Mucosa of descending colon (tissue), 3 donors: ENCODE measurements at regions not wholly inside any gene's neighbourhood (a gene's known extent, or its start where the extent isn't known, plus 50 kb on each side); places are given as distances from the start of the nearest gene placed in this dataset.

Experiments used
- ATAC-seq: fragments of 200-7000 bp; cut with Tn5 transposase; one replicate; pipeline ENCODE4 v1.9.1; 2020; ENCODE audit warnings: mild to moderate bottlenecking, moderate library complexity
- DNase-seq, 3 donors: peaks; one replicate each; pipeline ENCODE4 v3.0.0-alpha.2; 2020
- H3K36me3 ChIP-seq: fragments of 200-600 bp; one replicate; pipeline ENCODE4 v1.8.0; 2021; ENCODE audit warnings: low read depth, mild to moderate bottlenecking
- H3K4me1 ChIP-seq: fragments of 200-600 bp; one replicate; pipeline ENCODE4 v1.8.0; 2021; ENCODE audit warnings: low read depth, mild to moderate bottlenecking
- H3K4me3 ChIP-seq: fragments of 200-600 bp; one replicate; pipeline ENCODE4 v1.8.0; 2021; ENCODE audit warnings: mild to moderate bottlenecking
- H3K9me3 ChIP-seq: fragments of 200-600 bp; one replicate; pipeline ENCODE4 v1.8.0; 2021; ENCODE audit warnings: mild to moderate bottlenecking
- CTCF ChIP-seq: fragments of 200-600 bp; IDR thresholded peaks from one replicate; pipeline ENCODE4 v1.8.0; 2022; ENCODE audit warnings: antibody characterized with exemption, mild to moderate bottlenecking
- intact Hi-C, 2 donors: fragments of 100-400 bp; cut with DNase I in 1 of 2; cut with micrococcal nuclease in 1 of 2; formaldehyde crosslinking; loops; one replicate each; pipeline versions ENCODE4 v1.11.0 to v1.11.1; 2022; cut with DNase I, micrococcal nuclease
- donor health status: DM: no; HTN: no; CAD: no; lungs with moderate emphysema.
- donor health status: DM: no; HTN: no; CAD: no.
- donor health status: DM: no; HTN: yes; CAD: no.

GRCh38 chr10:80890146-80890545 is 352.4 kb downstream of the SH2D4B start:
- no peaks in the 10 kb centered on the region for H3K4me1 ChIP-seq
- H3K9me3 ChIP-seq, result no peaks in the 10 kb centered on the region
- no peak for ATAC-seq
- DNase-seq, result no peak
- intact Hi-C loops, result no loop called here
- H3K36me3 ChIP-seq, result no peaks in the 10 kb centered on the region
- TF ChIP-seq CTCF, result no peak
- H3K4me3 ChIP-seq, result no peak overlapping the region

DNA sequence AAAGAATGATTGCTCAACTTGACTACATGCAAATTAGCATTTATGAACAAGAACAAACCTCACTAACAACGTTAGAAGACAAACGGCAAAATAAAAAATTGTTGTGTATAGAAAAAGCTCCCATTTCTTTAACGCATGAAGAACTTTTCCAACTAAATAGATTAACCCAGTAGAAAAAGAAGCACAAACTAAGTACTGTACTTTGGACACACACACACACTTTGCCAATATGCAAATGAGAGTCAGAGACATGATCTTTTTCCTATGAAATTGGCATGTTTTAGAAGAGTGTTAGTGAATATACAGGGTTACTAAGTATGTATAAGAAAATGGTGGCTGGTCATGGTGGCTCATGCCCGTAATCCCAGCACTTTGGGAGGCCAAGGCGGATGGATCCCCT is 355.6 kb downstream of the SH2D4B start:
- ATAC-seq, result no peak
- Histone ChIP-seq H3K9me3 (no peaks in the 10 kb centered on the region), H3K4me1 (no peaks in the 10 kb centered on the region), H3K4me3 (no peak overlapping the region), H3K36me3 (no peaks in the 10 kb centered on the region)
- no peak for DNase-seq
- TF ChIP-seq CTCF, result no peak
- intact Hi-C loops, result no loop called here

- TF ChIP-seq CTCF, result no peak
- no peaks in the 10 kb centered on the region for H3K9me3 ChIP-seq
- no peaks in the 10 kb centered on the region for H3K4me1 ChIP-seq
- intact Hi-C loops, result no loop called here
- H3K36me3 ChIP-seq, result no peaks in the 10 kb centered on the region
- DNase-seq, result no peak
- H3K4me3 ChIP-seq, result no peak overlapping the region
- no peak for ATAC-seq
Observed at GRCh38 chr10:80894311-80894791, 356.6 kb downstream of the SH2D4B start.

DNA sequence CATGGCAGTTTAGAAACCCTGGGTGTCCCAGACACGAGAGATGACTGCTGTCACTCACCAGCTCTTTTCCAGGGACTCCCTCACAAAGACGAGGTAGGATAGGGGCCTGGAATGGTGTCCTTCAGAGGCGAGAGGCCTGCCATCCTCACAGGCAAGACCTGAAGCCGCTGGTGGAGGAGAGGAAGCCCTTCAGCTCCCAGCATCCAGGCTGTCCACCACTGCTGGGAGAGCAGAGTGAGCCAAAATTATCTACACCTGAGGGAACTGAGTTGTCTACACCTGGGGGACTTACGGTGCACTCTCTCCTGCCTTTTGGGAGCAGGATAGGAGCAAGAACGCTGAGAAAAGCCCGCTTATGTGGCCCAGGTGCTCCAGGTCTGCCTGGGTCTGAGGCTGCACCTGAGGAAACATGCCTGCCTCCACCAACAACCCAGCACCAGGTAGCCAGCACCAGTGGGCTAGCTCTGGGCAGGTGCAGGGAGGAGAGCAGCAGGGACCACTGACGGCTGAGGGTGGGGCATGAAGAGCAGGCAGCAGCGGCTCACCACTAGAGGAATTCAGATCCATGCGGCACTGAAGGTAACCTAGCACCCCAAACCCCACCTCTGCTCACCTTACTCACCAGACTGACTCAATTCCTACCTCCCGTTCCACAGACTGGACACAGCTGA is 357.2 kb downstream of the SH2D4B start:
- intact Hi-C loops, result no loop called here
- no peak overlapping the region for H3K4me3 ChIP-seq
- H3K36me3 ChIP-seq, result no peaks in the 10 kb centered on the region
- no peak for DNase-seq
- ATAC-seq, result no peak
- TF ChIP-seq CTCF, result no peak
- H3K4me1 ChIP-seq, result no peaks in the 10 kb centered on the region
- no peaks in the 10 kb centered on the region for H3K9me3 ChIP-seq

DNA sequence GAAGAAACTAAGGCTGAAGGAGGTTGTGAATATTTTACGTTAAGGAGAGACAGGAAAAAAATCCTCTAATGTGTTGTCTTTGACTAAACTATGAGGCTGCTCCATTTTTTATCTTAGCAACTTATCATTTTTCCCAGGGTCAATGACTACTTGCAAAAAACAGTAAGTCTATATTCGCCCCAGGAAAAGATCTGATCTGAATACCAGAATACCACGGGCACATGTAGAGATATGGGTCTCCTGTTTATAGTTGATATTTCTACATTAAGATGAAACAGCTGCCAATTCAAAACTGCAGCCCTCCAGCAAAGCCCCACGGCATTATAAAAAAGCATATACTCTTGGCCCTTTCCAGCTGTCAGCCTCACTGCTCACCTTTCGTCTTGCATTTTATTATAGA is 358.4 kb downstream of the SH2D4B start:
- no peaks in the 10 kb centered on the region for H3K9me3 ChIP-seq
- H3K4me3 ChIP-seq, result no peak overlapping the region
- no peaks in the 10 kb centered on the region for H3K36me3 ChIP-seq
- intact Hi-C loops, result no loop called here
- ATAC-seq (no peak), DNase-seq (no peak)
- H3K4me1 ChIP-seq, result no peaks in the 10 kb centered on the region
- TF ChIP-seq CTCF, result no peak

DNA sequence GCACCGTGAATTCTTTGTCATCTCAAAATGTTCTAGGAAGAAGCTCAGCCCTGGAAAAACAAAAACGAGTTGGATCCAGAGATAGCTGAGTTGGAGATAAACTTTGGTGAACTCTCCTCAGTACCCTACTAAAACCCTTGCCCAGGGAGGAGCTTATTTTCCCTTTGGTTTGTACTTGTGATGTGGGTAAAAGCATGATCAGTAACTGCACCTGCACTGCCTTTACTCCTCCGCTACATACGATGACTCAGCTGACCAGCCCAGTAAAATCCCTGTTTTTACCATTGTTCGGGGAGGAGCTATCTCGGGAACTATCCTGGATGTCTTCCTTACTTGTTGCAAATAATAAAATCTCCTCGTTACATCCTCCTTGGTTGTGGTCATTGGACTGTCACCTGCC is 359.3 kb downstream of the SH2D4B start:
- Histone ChIP-seq H3K36me3 (no peaks in the 10 kb centered on the region), H3K9me3 (no peaks in the 10 kb centered on the region), H3K4me1 (no peaks in the 10 kb centered on the region), H3K4me3 (no peak overlapping the region)
- no peak for TF ChIP-seq CTCF
- ATAC-seq (no peak), DNase-seq (no peak)
- intact Hi-C loops, result no loop called here
